SK-N-SH (cell line): ENCODE measurements at regions not wholly inside any gene's neighbourhood (a gene's known extent, or its start where the extent isn't known, plus 50 kb on each side); places are given as distances from the start of the nearest gene placed in this dataset.
"Not testable (repeated sequence)": the region's sequence is repeated elsewhere in the genome, so short reads cannot be mapped to it uniquely, and the experiment has no call there.

Experiments
- CTCF ChIA-PET: fragments of 300-600, 350-600 bp; formaldehyde crosslinking; extraction: SDS; loops from one replicate; lab custom pipeline; 2021; lab: Yijun Ruan, JAX
- POLR2A ChIA-PET: fragments of 350-600 bp; sonication (Branson Sonifier 250); formaldehyde crosslinking; extraction: SDS; loops from one replicate; lab custom pipeline; 2020; ENCODE audit warnings: antibody characterized with exemption, inconsistent platforms; lab: Yijun Ruan, JAX
- DNase-seq: peaks from one replicate; pipeline ENCODE4 v3.0.0; 2012
- H2AFZ ChIP-seq: fragments of 200-600 bp; sonication (generic); 2 replicates; pipeline ENCODE4 v1.8.1; 2016; ENCODE audit warnings: antibody characterized with exemption, mild to moderate bottlenecking, low read depth
- H3F3A ChIP-seq: fragments of 200-600 bp; sonication (generic); replicated peaks from 2 replicates; pipeline ENCODE3; 2016; ENCODE audit warnings: antibody characterized with exemption, mild to moderate bottlenecking; ENCODE audit not compliant: insufficient read depth
- H3K27ac ChIP-seq, 2 experiments: fragments of 200-500 bp in 1 of 2; fragments of 200-600 bp in 1 of 2; sonication (Bioruptor generic) in 1 of 2; sonication (generic), shearing (Covaris generic) in 1 of 2; 2 replicates each; pipeline versions ENCODE4 v1.5.1 to v1.6.1; 2014 to 2016; ENCODE audit warnings: low read depth in 2 of 2, inconsistent platforms in 1 of 2, low read length in 1 of 2, mild to moderate bottlenecking in 1 of 2, mixed read lengths in 1 of 2
- H3K27me3 ChIP-seq: fragments of 200-600 bp; sonication (generic), shearing (Covaris generic); 2 replicates; pipeline ENCODE4 v1.6.1; 2016; ENCODE audit warnings: mixed run types; ENCODE audit not compliant: insufficient read depth
- H3K36me3 ChIP-seq, 2 experiments: fragments of 200-500 bp in 1 of 2; fragments of 200-600 bp in 1 of 2; sonication (Bioruptor generic) in 1 of 2; sonication (generic) in 1 of 2; replicated peaks in 1 of 2; 2 replicates each; pipeline versions ENCODE3 to v1.5.1; 2014 to 2016; ENCODE audit warnings: low read length in 1 of 2, mild to moderate bottlenecking in 1 of 2; ENCODE audit not compliant: insufficient read depth in 2 of 2, control insufficient read depth in 1 of 2
- H3K4me1 ChIP-seq, 2 experiments: fragments of 200-500 bp in 1 of 2; fragments of 200-600 bp in 1 of 2; sonication (Bioruptor generic) in 1 of 2; sonication (generic), shearing (Covaris generic) in 1 of 2; 2 replicates each; pipeline versions ENCODE4 v1.5.1 to v1.6.1; 2014 to 2016; ENCODE audit warnings: low read depth in 1 of 2, low read length in 1 of 2, mixed run types in 1 of 2; ENCODE audit not compliant: insufficient read depth in 2 of 2, control insufficient read depth in 1 of 2
- H3K4me2 ChIP-seq: fragments of 200-600 bp; sonication (generic), shearing (Covaris generic); 2 replicates; pipeline ENCODE4 v1.6.1; 2017; ENCODE audit warnings: mixed run types
- H3K4me3 ChIP-seq, 2 experiments: fragments of 200-500 bp in 1 of 2; fragments of 200-600 bp in 1 of 2; sonication (Bioruptor generic) in 1 of 2; sonication (generic), shearing (Covaris generic) in 1 of 2; 2 replicates each; pipeline versions ENCODE4 v1.5.1 to v1.8.1; 2014 to 2016; ENCODE audit warnings: low read depth in 2 of 2, inconsistent platforms in 1 of 2, low read length in 1 of 2, mild to moderate bottlenecking in 1 of 2, mixed read lengths in 1 of 2, moderate library complexity in 1 of 2
- H3K79me2 ChIP-seq: fragments of 200-600 bp; sonication (generic); 2 replicates; pipeline ENCODE4 v1.8.1; 2017; ENCODE audit warnings: mild to moderate bottlenecking; ENCODE audit not compliant: insufficient read depth
- H3K9ac ChIP-seq: fragments of 200-600 bp; sonication (generic); 2 replicates; pipeline ENCODE4 v1.6.1; 2017; ENCODE audit warnings: mixed run types
- H3K9me2 ChIP-seq: fragments of 200-600 bp; sonication (generic); 2 replicates; pipeline ENCODE4 v1.6.1; 2017; ENCODE audit warnings: mixed run types
- H3K9me3 ChIP-seq: fragments of 200-600 bp; sonication (generic); 2 replicates; pipeline ENCODE4 v1.6.1; 2017; ENCODE audit warnings: mixed run types, mild to moderate bottlenecking, moderate library complexity
- H4K20me1 ChIP-seq: fragments of 200-600 bp; sonication (generic); 2 replicates; pipeline ENCODE4 v1.6.1; 2017; ENCODE audit warnings: mild to moderate bottlenecking, mixed run types; ENCODE audit not compliant: insufficient read depth
- CHD2 ChIP-seq: fragments of 150-350 bp; IDR thresholded peaks from 2 replicates; pipeline ENCODE4 v1.6.1; 2018; ENCODE audit warnings: low read length; ENCODE audit not compliant: partially characterized antibody
- ELF1 ChIP-seq: IDR thresholded peaks from 2 replicates; pipeline ENCODE4 v1.4.0; 2012
- EP300 ChIP-seq, 2 experiments: IDR thresholded peaks; 2 replicates each; pipeline versions ENCODE4 v1.4.0 to v1.6.1; 2012; ENCODE audit warnings: borderline replicate concordance in 1 of 2, low read depth in 1 of 2, low read length in 1 of 2
- FOXJ3 ChIP-seq: sonication (generic); formaldehyde crosslinking; IDR thresholded peaks from 2 replicates; pipeline ENCODE4 v1.5.1; 2020; ENCODE audit warnings: mild to moderate bottlenecking, missing genetic modification reagents
- JUND ChIP-seq: IDR thresholded peaks from 2 replicates; pipeline ENCODE4 v1.4.0; 2012
- MAX ChIP-seq: IDR thresholded peaks from 2 replicates; pipeline ENCODE4 v1.4.0; 2012; ENCODE audit warnings: low read depth
- MEF2A ChIP-seq: IDR thresholded peaks from 2 replicates; pipeline ENCODE4 v1.4.0; 2012; ENCODE audit warnings: low read depth, borderline replicate concordance
- NFIC ChIP-seq: IDR thresholded peaks from 2 replicates; pipeline ENCODE4 v1.4.0; 2012; ENCODE audit warnings: borderline replicate concordance
- NRF1 ChIP-seq: IDR thresholded peaks from 2 replicates; pipeline ENCODE4 v1.6.1; 2012; ENCODE audit warnings: low read depth, mild to moderate bottlenecking, low read length
- RAD21 ChIP-seq: IDR thresholded peaks from 2 replicates; pipeline ENCODE4 v1.6.1; 2012; ENCODE audit warnings: mild to moderate bottlenecking, low read length
- RCOR1 ChIP-seq: fragments of 150-350 bp; IDR thresholded peaks from 2 replicates; pipeline ENCODE4 v1.6.1; 2017; ENCODE audit warnings: antibody characterized with exemption, low read length
- RXRA ChIP-seq: IDR thresholded peaks from 2 replicates; pipeline ENCODE4 v1.4.0; 2012; ENCODE audit warnings: low read depth, mild to moderate bottlenecking, borderline replicate concordance
- TEAD4 ChIP-seq: IDR thresholded peaks from 2 replicates; pipeline ENCODE4 v1.4.0; 2012; ENCODE audit warnings: mild to moderate bottlenecking, borderline replicate concordance; ENCODE audit not compliant: insufficient read depth
- USF1 ChIP-seq: IDR thresholded peaks from 2 replicates; pipeline ENCODE4 v1.4.0; 2012; ENCODE audit warnings: low read depth, borderline replicate concordance
- ZBTB33 ChIP-seq: IDR thresholded peaks from 2 replicates; pipeline ENCODE4 v1.4.0; 2012; ENCODE audit warnings: low read depth, borderline replicate concordance
- WGBS: methylation state at CpG from one replicate; pipeline ENCODE4 v1.1.6; 2017; ENCODE audit warnings: low lambda C conversion rate; 5-methylcytosine and 5-hydroxymethylcytosine counted together

GRCh38 chr17:74140282-74140681, 63.2 kb upstream of the RPL38 start:
- CTCF ChIA-PET = interaction anchor here (1.4 to 1.8 kb wide), 2 partner anchors 10 to 36 kb away, joined by 3 to 4 read pairs; no protein-coding TSS in a partner anchor
- Histone ChIP-seq H3K36me3 (no peaks in the 10 kb centered on the region), H3K9me2 (no peaks in the 10 kb centered on the region), H3K4me1 (no peaks in the 10 kb centered on the region; a peak in 1 of 4 replicates), H3K4me2 (no peak overlapping the region), H3K27ac (no peak overlapping the region), H3K9ac (no peak overlapping the region), H3K79me2 (no peaks in the 10 kb centered on the region), H3K4me3 (no peak overlapping the region), H3F3A (no peaks in the 10 kb centered on the region), H4K20me1 (no peaks in the 10 kb centered on the region), H2AFZ (no peak overlapping the region), H3K27me3 (no peaks in the 10 kb centered on the region), H3K9me3 (peaks cover 4% of the 10 kb centered on the region)
- POLR2A ChIA-PET = no interaction called here
- 30% methylated on average over 3 of the region's 3 CpGs for WGBS
- TF ChIP-seq RCOR1 (no peak), JUND (no peak), EP300 (IDR thresholded peaks at IDR 0.05; ENCODE audit: borderline replicate concordance in 1 of 2, low read depth in 1 of 2, low read length in 1 of 2) (no peak), NFIC (no peak), NRF1 (no peak), ELF1 (no peak), ZBTB33 (no peak), RAD21 (no peak)
- DNase-seq = no peak

- no peaks in the 10 kb centered on the region for H3F3A ChIP-seq
- no peaks in the 10 kb centered on the region for H3K9me2 ChIP-seq
- no peak overlapping the region for H3K9ac ChIP-seq
- H3K27ac ChIP-seq = no peak overlapping the region
- H3K4me1 ChIP-seq = peaks cover 0 to 7% of the 10 kb centered on the region in 2 experiments; a peak in 1 of 4 replicates
- H2AFZ ChIP-seq = no peak overlapping the region
- no peaks in the 10 kb centered on the region for H3K27me3 ChIP-seq
- peaks cover 4% of the 10 kb centered on the region for H3K9me3 ChIP-seq
- ChIA-PET CTCF (interaction anchor here (1.1 to 1.3 kb wide), 2 partner anchors 9 to 52 kb away, joined by 3 read pairs; no protein-coding TSS in a partner anchor), POLR2A (no interaction called here)
- H3K79me2 ChIP-seq = no peaks in the 10 kb centered on the region
- H3K4me2 ChIP-seq = no peak overlapping the region
- no peak overlapping the region for H3K4me3 ChIP-seq
- no peaks in the 10 kb centered on the region for H3K36me3 ChIP-seq
- H4K20me1 ChIP-seq = no peaks in the 10 kb centered on the region
- TF ChIP-seq USF1 (no peak), MAX (no peak), RXRA (no peak), ELF1 (no peak), RAD21 (no peak), FOXJ3 (CRISPR knock-in tag) (no peak), JUND (no peak), EP300 (IDR thresholded peaks at IDR 0.05; ENCODE audit: borderline replicate concordance in 1 of 2, low read depth in 1 of 2, low read length in 1 of 2) (no peak), CHD2 (no peak), MEF2A (no peak), TEAD4 (no peak), RCOR1 (no peak)
- no peak for DNase-seq
Measured at GRCh38 chr17:74141612-74142011, 61.9 kb upstream of the RPL38 start.

GRCh38 chr17:74143318-74143717, 60.2 kb upstream of the RPL38 start:
- H3K4me3 ChIP-seq, POLR2A ChIA-PET, H3K9me2 ChIP-seq, CTCF ChIA-PET, H3K36me3 ChIP-seq, H3K79me2 ChIP-seq, H3K9me3 ChIP-seq, H3K4me2 ChIP-seq, H3K9ac ChIP-seq, H2AFZ ChIP-seq, H3K27ac ChIP-seq, H3F3A ChIP-seq, H3K27me3 ChIP-seq, DNase-seq, H4K20me1 ChIP-seq: not testable (repeated sequence)
- 7% methylated on average over 4 of the region's 4 CpGs for WGBS
- peaks cover 0 to 23% of the 10 kb centered on the region in 2 experiments; a peak in 1 of 4 replicates for H3K4me1 ChIP-seq
